OCI-LY1 (cell line): ENCODE measurements at regions not wholly inside any gene's neighbourhood (a gene's known extent, or its start where the extent isn't known, plus 50 kb on each side); places are given as distances from the start of the nearest gene placed in this dataset.

Experiments
- EZH2 ChIP-seq: fragments of 200-600 bp; sonication (generic), shearing (Covaris generic); IDR thresholded peaks from 2 replicates; pipeline ENCODE4 v1.8.0; 2017; ENCODE audit warnings: borderline replicate concordance, mixed run types, mild to moderate bottlenecking, antibody characterized with exemption, low read length, moderate library complexity, mixed read lengths
- TF ChIP-seq, protein P1 (sequence below): fragments of 200-600 bp; sonication (generic), shearing (Covaris generic); IDR thresholded peaks from 2 replicates; pipeline ENCODE4 v1.5.1; 2017; ENCODE audit warnings: mild to moderate bottlenecking, antibody characterized with exemption, low read length, moderate library complexity, mixed read lengths

DNA sequence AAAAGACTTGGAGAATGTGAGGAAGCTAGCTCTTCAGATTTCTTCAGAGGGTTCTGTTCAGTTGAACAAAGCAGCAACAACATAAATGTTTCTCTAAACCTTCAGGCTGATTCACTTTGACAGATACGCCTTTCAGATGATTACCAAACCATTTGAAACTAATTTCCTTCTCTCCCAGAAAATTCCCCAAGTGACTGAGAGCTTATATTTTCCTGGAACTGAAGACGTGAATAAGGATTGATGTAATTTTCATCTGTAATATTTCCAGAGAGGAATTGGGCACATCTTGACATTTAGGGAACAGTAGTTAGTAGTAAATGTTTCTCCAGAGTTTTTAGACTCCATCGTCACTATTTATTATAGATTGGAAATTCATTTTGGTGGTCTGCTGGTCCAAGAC, 108.6 kb upstream of the AADACL2 start:
- TF ChIP-seq, protein P1, sequence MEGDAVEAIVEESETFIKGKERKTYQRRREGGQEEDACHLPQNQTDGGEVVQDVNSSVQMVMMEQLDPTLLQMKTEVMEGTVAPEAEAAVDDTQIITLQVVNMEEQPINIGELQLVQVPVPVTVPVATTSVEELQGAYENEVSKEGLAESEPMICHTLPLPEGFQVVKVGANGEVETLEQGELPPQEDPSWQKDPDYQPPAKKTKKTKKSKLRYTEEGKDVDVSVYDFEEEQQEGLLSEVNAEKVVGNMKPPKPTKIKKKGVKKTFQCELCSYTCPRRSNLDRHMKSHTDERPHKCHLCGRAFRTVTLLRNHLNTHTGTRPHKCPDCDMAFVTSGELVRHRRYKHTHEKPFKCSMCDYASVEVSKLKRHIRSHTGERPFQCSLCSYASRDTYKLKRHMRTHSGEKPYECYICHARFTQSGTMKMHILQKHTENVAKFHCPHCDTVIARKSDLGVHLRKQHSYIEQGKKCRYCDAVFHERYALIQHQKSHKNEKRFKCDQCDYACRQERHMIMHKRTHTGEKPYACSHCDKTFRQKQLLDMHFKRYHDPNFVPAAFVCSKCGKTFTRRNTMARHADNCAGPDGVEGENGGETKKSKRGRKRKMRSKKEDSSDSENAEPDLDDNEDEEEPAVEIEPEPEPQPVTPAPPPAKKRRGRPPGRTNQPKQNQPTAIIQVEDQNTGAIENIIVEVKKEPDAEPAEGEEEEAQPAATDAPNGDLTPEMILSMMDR, result no peak
- TF ChIP-seq EZH2, result no peak
